Choroid plexus epithelial cell (primary cell): ENCODE measurements at regions not wholly inside any gene's neighbourhood (a gene's known extent, or its start where the extent isn't known, plus 50 kb on each side); places are given as distances from the start of the nearest gene placed in this dataset.
"Not testable (repeated sequence)": the region's sequence is repeated elsewhere in the genome, so short reads cannot be mapped to it uniquely, and the experiment has no call there.

Experiments
- DNase-seq: peaks from one replicate; pipeline ENCODE4 v3.0.0-alpha.2; 2010; ENCODE audit warnings: low read depth
- H3K4me3 ChIP-seq: 2 replicates; pipeline ENCODE4 v1.5.1; 2011; ENCODE audit warnings: low read depth, mild to moderate bottlenecking, control low read depth, low read length, moderate library complexity
- TF ChIP-seq, protein P1 (sequence below): conservative IDR thresholded peaks from 2 replicates; pipeline ENCODE4 v1.5.1; 2011; ENCODE audit warnings: low read depth, mild to moderate bottlenecking, control low read depth, inconsistent platforms, low read length, moderate library complexity

- TF ChIP-seq, protein P1, sequence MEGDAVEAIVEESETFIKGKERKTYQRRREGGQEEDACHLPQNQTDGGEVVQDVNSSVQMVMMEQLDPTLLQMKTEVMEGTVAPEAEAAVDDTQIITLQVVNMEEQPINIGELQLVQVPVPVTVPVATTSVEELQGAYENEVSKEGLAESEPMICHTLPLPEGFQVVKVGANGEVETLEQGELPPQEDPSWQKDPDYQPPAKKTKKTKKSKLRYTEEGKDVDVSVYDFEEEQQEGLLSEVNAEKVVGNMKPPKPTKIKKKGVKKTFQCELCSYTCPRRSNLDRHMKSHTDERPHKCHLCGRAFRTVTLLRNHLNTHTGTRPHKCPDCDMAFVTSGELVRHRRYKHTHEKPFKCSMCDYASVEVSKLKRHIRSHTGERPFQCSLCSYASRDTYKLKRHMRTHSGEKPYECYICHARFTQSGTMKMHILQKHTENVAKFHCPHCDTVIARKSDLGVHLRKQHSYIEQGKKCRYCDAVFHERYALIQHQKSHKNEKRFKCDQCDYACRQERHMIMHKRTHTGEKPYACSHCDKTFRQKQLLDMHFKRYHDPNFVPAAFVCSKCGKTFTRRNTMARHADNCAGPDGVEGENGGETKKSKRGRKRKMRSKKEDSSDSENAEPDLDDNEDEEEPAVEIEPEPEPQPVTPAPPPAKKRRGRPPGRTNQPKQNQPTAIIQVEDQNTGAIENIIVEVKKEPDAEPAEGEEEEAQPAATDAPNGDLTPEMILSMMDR: no peak
- H3K4me3 ChIP-seq: no peak overlapping the region
- DNase-seq: no peak
Observed at GRCh38 chr21:34228792-34229191, 135.0 kb upstream of the KCNE2 start.

GRCh38 chr21:34229353-34229752 is 134.5 kb upstream of the KCNE2 start:
- H3K4me3 ChIP-seq: no peak overlapping the region
- TF ChIP-seq, protein P1: no peak
- DNase-seq: no peak

- not testable (repeated sequence) for H3K4me3 ChIP-seq, DNase-seq
Observed at GRCh38 chr21:34233741-34234140, 130.1 kb upstream of the KCNE2 start.

GRCh38 chr21:34235514-34235913 is 128.3 kb upstream of the KCNE2 start:
- TF ChIP-seq, protein P1: no peak
- DNase-seq: no peak
- H3K4me3 ChIP-seq: no peak overlapping the region

- no peak overlapping the region for H3K4me3 ChIP-seq
- DNase-seq: no peak
- TF ChIP-seq, protein P1: no peak
Observed at GRCh38 chr21:34242973-34243372, 120.8 kb upstream of the KCNE2 start.

DNA sequence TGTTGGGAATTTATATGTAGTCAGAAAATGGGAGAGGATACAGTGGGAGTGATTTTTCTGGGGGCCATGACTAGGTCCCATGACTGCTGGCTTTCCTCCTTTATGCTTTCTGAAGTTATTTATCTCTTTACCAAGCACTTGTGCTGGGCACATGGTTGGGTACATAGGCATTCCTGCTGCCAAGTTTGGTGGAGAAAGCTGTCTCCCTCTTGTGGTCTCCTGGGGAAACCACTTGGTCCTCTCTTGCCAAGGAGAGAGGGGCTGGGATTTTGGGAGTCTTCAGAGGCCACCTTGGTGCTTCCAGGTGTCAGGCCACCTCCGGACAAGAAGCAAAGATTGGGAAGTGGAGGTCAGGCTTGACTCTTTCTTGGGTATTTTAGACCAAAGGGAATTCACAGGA is 120.2 kb upstream of the KCNE2 start:
- DNase-seq: peak; percentile 55
- H3K4me3 ChIP-seq: no peak overlapping the region
- TF ChIP-seq, protein P1: peak; percentile 86

DNA sequence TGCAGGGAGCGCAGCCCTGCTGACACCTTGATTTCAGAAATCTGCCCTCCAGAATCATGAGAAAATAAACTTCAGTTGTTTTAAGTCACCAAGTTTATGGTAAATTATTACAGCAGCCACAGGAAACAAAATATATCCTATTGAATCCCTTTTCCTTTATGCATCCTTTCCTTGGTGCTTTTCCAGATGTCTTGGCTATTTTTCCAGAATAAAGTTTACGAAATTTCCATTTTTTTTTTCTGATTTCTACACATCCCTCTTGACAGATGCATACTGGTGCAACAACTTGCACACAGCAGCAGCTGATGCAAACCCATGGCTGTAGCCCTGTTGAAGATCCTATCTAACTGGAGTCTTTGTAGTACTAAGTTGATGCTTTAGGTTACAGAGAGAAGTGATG is 111.1 kb upstream of the KCNE2 start:
- H3K4me3 ChIP-seq: no peak overlapping the region
- TF ChIP-seq, protein P1: no peak
- no peak for DNase-seq

DNA sequence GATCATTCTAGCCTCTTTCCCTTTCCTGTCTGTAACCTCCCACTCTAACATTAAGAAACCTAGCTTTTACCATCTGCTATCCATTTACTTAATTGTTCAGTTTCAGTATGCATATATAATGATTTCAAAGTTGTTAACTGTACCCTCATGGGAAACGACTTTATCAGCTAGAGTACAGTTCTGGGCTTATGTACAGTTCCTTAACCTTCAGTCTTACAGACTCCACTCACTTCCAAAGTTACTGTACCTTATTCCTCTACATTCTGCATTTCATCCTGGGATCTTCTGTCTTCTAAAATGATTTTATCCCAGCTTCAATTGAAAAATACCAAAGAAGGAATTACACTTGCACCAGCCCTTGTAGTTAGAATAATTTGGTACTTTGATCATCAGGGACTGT is 108.7 kb upstream of the KCNE2 start:
- TF ChIP-seq, protein P1: no peak
- no peak for DNase-seq
- H3K4me3 ChIP-seq: no peak overlapping the region
